ENCODE measurements at regions not wholly inside any gene's neighbourhood (a gene's known extent, or its start where the extent isn't known, plus 50 kb on each side); places are given as distances from the start of the nearest gene placed in this dataset.

GRCh38 chr5:33065131-33065530 lies 354.0 kb downstream of the NPR3 start:
- TF ChIP-seq CTCF (IDR thresholded peaks at IDR 0.05; ENCODE audit: insufficient read depth, low read depth, low read length) = no peak
- TF ChIP-seq EZH2 (IDR thresholded peaks at IDR 0.05; ENCODE audit: insufficient read depth, low read length) = no peak
